DOHH2 (cell line): ENCODE measurements at regions not wholly inside any gene's neighbourhood (a gene's known extent, or its start where the extent isn't known, plus 50 kb on each side); places are given as distances from the start of the nearest gene placed in this dataset.
"Not testable (repeated sequence)": the region's sequence is repeated elsewhere in the genome, so short reads cannot be mapped to it uniquely, and the experiment has no call there.

Experiments
- H3F3A ChIP-seq: fragments of 200-600 bp; sonication (generic), shearing (Covaris generic); 2 replicates; pipeline ENCODE4 v1.6.0; 2016; ENCODE audit warnings: antibody characterized with exemption, mild to moderate bottlenecking; ENCODE audit not compliant: control insufficient read depth, insufficient read depth
- H3K27ac ChIP-seq: fragments of 200-600 bp; sonication (generic); 2 replicates; pipeline ENCODE4 v1.5.1; 2014; ENCODE audit warnings: low read depth, mild to moderate bottlenecking, low read length, moderate library complexity
- H3K27me3 ChIP-seq: fragments of 200-600 bp; sonication (generic); 2 replicates; pipeline ENCODE4 v1.6.1; 2014; ENCODE audit warnings: mild to moderate bottlenecking, low read length, mixed read lengths; ENCODE audit not compliant: control insufficient read depth
- H3K36me3 ChIP-seq: fragments of 200-600 bp; sonication (generic); 2 replicates; pipeline ENCODE4 v1.6.1; 2014; ENCODE audit warnings: mild to moderate bottlenecking, low read length, moderate library complexity, mixed read lengths; ENCODE audit not compliant: control insufficient read depth
- H3K4me1 ChIP-seq: fragments of 200-600 bp; sonication (generic); 2 replicates; pipeline ENCODE4 v1.6.1; 2014; ENCODE audit warnings: mild to moderate bottlenecking, low read length, mixed read lengths; ENCODE audit not compliant: control insufficient read depth
- H3K4me2 ChIP-seq: fragments of 200-600 bp; sonication (generic); 2 replicates; pipeline ENCODE4 v1.6.0; 2014; ENCODE audit warnings: mild to moderate bottlenecking, low read length, moderate library complexity
- H3K4me3 ChIP-seq: fragments of 200-600 bp; sonication (generic); 2 replicates; pipeline ENCODE4 v1.5.1; 2014; ENCODE audit warnings: mild to moderate bottlenecking, low read length, mixed read lengths
- H3K79me2 ChIP-seq: fragments of 200-600 bp; sonication (generic); 2 replicates; pipeline ENCODE4 v1.6.1; 2014; ENCODE audit warnings: mild to moderate bottlenecking, low read length, mixed read lengths; ENCODE audit not compliant: control insufficient read depth
- H3K9me2 ChIP-seq: fragments of 200-600 bp; sonication (generic); replicated peaks from 2 replicates; pipeline ENCODE4 v1.6.1; 2014; ENCODE audit warnings: mild to moderate bottlenecking, low read length, mixed read lengths; ENCODE audit not compliant: control insufficient read depth
- H3K9me3 ChIP-seq: fragments of 200-600 bp; sonication (generic); 2 replicates; pipeline ENCODE4 v1.6.1; 2014; ENCODE audit warnings: antibody characterized with exemption, low read length, mixed read lengths; ENCODE audit not compliant: control insufficient read depth, insufficient read depth
- H4K20me1 ChIP-seq: fragments of 200-600 bp; sonication (generic); 2 replicates; pipeline ENCODE4 v1.6.0; 2014; ENCODE audit warnings: low read depth, mild to moderate bottlenecking, antibody characterized with exemption, low read length, moderate library complexity; ENCODE audit not compliant: control insufficient read depth, insufficient read depth
- EZH2phosphoT487 ChIP-seq: fragments of 200-600 bp; sonication (generic); IDR thresholded peaks from 2 replicates; pipeline ENCODE4 v1.6.1; 2017; ENCODE audit warnings: borderline replicate concordance, mild to moderate bottlenecking, antibody characterized with exemption, low read length, moderate library complexity, mixed read lengths
- TF ChIP-seq, protein P1 (sequence below): fragments of 200-600 bp; sonication (generic); IDR thresholded peaks from one replicate; pipeline ENCODE4 v1.5.1; 2014; ENCODE audit warnings: antibody characterized with exemption, mild to moderate bottlenecking, low read depth, low read length; ENCODE audit not compliant: poor library complexity, severe bottlenecking

DNA sequence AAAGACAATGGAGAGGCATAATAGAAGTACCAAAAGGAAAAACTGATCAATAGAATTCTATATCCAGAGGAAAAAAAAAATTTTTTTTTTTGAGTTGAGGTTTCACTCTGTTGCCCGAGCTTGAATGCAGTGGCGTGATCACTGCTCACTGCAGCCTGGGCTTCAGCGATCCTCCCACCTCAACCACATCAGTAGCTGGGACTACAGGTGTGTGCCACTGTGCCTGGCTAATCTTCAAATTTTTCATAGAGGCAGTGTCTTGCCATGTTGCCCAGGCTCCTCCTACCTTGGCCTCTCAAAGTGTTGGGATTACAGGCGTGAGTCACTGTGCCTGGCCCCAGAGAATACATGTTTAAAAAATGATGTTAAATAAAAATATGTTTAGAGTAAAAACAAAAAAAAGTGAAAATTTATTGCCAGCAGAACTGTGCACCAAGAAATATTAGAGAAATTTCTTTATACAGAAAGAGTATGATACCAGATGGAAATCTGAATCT lies 154.3 kb upstream of the ZBTB20 start:
- no peaks in the 10 kb centered on the region for H3K79me2 ChIP-seq
- H3K4me1 ChIP-seq = no peaks in the 10 kb centered on the region
- H3K9me2 ChIP-seq = no peaks in the 10 kb centered on the region
- H3K27me3 ChIP-seq = no peaks in the 10 kb centered on the region
- no peak overlapping the region for H3K4me3 ChIP-seq
- no peak overlapping the region for H3K4me2 ChIP-seq
- H3K27ac ChIP-seq = no peak overlapping the region
- H3K36me3 ChIP-seq = no peaks in the 10 kb centered on the region
- H3K9me3 ChIP-seq = no peaks in the 10 kb centered on the region
- no peaks in the 10 kb centered on the region for H3F3A ChIP-seq
- no peaks in the 10 kb centered on the region for H4K20me1 ChIP-seq
- TF ChIP-seq EZH2phosphoT487 = no peak

DNA sequence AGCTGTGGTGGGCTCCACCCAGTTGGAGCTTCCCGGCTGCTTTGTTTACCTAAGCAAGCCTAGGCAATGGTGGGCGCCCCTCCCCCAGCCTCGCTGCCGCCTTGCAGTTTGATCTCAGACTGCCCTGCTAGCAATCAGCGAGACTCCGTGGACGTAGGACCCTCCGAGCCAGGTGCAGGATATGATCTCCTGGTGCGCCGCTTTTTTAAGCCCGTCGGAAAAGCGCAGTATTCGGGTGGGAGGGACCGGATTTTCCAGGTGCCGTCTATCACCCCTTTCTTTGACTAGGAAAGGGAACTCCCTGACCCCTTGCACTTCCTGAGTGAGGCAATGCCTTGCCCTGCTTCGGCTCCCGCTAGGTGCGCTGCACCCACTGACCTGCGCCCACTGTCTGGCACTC lies 170.9 kb upstream of the ZBTB20 start:
- not testable (repeated sequence) for H3F3A ChIP-seq, H3K79me2 ChIP-seq, H4K20me1 ChIP-seq, H3K4me2 ChIP-seq, H3K27ac ChIP-seq, H3K27me3 ChIP-seq, H3K36me3 ChIP-seq, H3K9me3 ChIP-seq, H3K4me3 ChIP-seq, H3K4me1 ChIP-seq, H3K9me2 ChIP-seq

DNA sequence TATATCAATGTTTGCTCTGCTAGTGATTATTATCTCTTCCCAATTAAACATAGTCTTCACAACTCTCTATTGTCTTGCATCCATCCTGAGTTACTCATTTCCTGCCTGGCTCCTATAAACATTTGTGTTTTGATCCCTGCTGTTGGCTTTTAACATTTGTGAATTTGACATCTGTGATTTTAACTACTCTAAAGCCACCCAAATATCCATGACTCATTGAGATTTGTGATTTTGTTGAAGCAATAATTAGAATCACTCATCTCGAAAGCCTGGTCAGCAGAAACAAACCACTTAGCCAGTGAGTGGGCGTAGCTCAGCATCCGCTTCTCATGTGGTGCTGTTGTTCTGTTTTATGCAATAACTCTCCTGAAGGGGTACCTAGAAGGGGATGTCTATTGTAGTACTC lies 174.3 kb upstream of the ZBTB20 start:
- H3K4me1 ChIP-seq = no peaks in the 10 kb centered on the region
- no peak overlapping the region for H3K4me2 ChIP-seq
- H3K9me2 ChIP-seq = no peaks in the 10 kb centered on the region
- no peaks in the 10 kb centered on the region for H3K9me3 ChIP-seq
- no peaks in the 10 kb centered on the region for H3K79me2 ChIP-seq
- no peaks in the 10 kb centered on the region for H3K27me3 ChIP-seq
- no peaks in the 10 kb centered on the region for H3F3A ChIP-seq
- no peaks in the 10 kb centered on the region for H3K36me3 ChIP-seq
- H4K20me1 ChIP-seq = no peaks in the 10 kb centered on the region
- TF ChIP-seq EZH2phosphoT487 = no peak
- TF ChIP-seq, protein P1, sequence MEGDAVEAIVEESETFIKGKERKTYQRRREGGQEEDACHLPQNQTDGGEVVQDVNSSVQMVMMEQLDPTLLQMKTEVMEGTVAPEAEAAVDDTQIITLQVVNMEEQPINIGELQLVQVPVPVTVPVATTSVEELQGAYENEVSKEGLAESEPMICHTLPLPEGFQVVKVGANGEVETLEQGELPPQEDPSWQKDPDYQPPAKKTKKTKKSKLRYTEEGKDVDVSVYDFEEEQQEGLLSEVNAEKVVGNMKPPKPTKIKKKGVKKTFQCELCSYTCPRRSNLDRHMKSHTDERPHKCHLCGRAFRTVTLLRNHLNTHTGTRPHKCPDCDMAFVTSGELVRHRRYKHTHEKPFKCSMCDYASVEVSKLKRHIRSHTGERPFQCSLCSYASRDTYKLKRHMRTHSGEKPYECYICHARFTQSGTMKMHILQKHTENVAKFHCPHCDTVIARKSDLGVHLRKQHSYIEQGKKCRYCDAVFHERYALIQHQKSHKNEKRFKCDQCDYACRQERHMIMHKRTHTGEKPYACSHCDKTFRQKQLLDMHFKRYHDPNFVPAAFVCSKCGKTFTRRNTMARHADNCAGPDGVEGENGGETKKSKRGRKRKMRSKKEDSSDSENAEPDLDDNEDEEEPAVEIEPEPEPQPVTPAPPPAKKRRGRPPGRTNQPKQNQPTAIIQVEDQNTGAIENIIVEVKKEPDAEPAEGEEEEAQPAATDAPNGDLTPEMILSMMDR = no peak
- H3K4me3 ChIP-seq = no peak overlapping the region
- no peak overlapping the region for H3K27ac ChIP-seq

DNA sequence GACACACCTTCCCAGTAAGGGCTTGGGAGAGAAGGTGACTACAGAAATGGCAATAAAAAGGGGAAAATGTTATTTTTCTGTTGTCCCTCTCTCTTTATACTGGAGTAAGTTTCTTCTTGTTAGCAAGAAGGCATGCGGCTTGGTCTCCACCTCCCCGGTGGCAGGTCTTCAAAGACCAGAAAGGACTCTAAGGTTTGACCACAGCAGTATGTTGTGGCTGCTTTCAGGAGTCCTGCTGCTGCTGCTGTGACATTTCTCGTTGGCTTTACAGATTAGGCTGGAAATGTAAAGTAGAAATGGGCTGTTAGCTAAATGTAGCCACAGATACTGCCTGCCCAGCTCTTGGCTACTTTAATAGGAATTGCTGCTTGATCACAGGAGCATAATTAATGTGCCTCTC lies 175.8 kb upstream of the ZBTB20 start:
- H3K27ac ChIP-seq = no peak overlapping the region
- H3K27me3 ChIP-seq = no peaks in the 10 kb centered on the region
- H4K20me1 ChIP-seq = no peaks in the 10 kb centered on the region
- no peaks in the 10 kb centered on the region for H3K79me2 ChIP-seq
- H3K4me3 ChIP-seq = no peak overlapping the region
- no peaks in the 10 kb centered on the region for H3F3A ChIP-seq
- no peaks in the 10 kb centered on the region for H3K4me1 ChIP-seq
- no peaks in the 10 kb centered on the region for H3K36me3 ChIP-seq
- no peak for TF ChIP-seq EZH2phosphoT487
- TF ChIP-seq, protein P1 = no peak
- no peaks in the 10 kb centered on the region for H3K9me3 ChIP-seq
- H3K4me2 ChIP-seq = no peak overlapping the region
- H3K9me2 ChIP-seq = no peaks in the 10 kb centered on the region
